Stimulated activated CD4-positive, alpha-beta T cell treated with anti-CD3 and anti-CD28 coated beads, Interleukin-1b, Interleukin-23, amount 100 ng/mL, for 1 hour (primary cell): ENCODE measurements at regions not wholly inside any gene's neighbourhood (a gene's known extent, or its start where the extent isn't known, plus 50 kb on each side); places are given as distances from the start of the nearest gene placed in this dataset.
"Not testable (repeated sequence)": the region's sequence is repeated elsewhere in the genome, so short reads cannot be mapped to it uniquely, and the experiment has no call there.

ENCODE experiments used
- DNase-seq, 2 donors: peaks; one replicate each; pipeline ENCODE4 v3.0.0-alpha.2; 2020; ENCODE audit warnings: low read depth in 2 of 2

DNA sequence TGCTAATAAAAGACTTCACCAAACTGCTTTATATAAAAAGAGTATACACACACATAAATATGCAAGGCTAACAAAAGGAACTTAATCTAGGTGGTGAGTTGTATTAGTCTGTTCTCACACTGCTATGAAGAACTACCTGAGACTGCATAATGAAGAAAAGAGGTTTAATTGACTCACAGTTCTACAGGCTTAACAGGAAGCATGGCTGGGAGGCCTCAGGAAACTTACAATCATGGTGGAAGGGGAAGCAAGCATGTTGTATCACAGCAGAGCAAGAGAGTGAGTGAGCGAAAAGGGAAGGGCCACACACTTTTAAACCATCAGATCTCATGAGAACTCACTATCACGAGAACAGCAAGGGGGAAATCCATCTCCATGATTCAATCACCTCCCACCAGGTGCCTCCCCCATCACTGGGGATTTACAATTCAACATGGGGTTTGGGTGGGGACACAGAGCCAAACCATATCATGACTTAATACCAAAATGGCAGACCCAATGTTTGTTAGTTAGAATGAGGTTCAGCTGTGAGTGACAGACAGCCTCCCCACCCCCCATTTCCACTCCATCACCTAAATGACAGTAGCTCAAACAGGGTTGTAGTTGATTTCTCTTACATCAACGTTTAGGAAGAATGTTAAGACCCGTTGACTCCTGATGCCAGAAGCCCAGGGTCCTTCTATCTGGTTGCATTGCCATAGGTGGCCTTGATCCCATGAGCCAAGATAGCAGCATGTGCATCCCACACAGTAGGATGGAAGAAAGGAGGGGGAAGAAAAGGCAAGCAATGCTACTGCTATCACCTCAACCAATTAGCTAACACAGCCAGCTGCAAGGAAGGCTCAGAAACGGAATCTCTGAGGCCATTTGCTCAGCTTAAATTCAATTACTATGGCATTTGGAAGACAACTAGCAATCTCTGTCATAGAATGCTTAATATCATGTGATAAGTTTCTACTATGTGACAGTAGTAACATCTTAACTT is 77.0 kb downstream of the CCDC71L start:
- no peak for DNase-seq

DNA sequence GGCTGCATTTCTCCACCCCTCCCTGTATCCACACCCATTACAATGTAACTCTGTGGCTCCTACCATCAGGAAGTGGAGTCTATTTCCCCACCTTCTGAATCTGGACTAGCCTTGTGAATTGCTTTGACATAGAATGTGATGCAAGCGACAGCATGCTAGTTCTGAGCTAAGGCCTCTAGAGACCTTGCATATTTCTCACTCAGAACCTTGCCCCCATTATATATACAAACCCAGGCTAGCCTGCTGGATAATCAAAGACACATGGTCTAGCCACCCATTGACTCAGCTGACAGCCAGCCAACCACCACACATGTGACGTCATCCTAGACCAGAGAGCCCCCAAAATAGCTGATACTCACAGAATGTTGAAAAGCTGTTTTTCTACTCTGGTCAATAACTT is 77.9 kb downstream of the CCDC71L start:
- no peak for DNase-seq

DNA sequence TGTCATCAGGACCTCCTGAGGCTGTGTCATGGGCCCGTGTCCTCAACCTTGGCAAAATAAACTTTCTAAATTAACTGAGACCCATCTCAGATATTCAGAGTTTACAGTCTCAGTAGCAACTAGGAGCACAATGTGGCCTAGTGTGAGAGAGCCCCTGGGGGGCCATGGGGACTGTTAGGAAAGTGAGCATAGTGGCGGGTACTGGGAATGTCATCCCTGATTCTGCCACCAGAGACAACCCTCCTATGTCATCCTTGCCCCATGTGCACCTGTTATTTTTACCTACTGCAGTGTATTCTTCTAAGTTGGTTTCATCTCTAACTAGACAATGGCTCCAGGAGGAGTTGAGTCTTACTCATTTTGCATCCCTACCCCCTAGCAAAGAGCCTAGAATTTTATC is 78.6 kb downstream of the CCDC71L start:
- no peak for DNase-seq

DNA sequence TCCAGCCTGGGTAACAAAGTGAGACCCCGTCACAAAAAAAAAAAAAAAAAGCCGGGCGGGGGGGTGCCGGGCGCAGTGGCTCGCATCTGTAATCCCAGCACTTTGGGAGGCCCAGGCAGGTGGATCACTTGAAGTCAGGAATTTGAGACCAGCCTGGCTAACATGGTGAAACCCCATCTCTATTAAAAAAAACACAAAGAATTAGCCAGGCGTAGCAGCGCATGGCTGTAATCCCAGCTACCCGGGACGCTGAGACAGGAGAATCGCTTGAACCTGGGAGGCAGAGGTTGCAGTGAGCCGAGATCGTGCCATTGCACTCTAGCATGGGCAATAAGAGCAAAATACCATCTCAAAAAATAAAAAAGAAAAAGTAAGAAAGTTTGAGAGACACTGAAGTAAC is 81.9 kb downstream of the CCDC71L start:
- DNase-seq = not testable (repeated sequence)

DNA sequence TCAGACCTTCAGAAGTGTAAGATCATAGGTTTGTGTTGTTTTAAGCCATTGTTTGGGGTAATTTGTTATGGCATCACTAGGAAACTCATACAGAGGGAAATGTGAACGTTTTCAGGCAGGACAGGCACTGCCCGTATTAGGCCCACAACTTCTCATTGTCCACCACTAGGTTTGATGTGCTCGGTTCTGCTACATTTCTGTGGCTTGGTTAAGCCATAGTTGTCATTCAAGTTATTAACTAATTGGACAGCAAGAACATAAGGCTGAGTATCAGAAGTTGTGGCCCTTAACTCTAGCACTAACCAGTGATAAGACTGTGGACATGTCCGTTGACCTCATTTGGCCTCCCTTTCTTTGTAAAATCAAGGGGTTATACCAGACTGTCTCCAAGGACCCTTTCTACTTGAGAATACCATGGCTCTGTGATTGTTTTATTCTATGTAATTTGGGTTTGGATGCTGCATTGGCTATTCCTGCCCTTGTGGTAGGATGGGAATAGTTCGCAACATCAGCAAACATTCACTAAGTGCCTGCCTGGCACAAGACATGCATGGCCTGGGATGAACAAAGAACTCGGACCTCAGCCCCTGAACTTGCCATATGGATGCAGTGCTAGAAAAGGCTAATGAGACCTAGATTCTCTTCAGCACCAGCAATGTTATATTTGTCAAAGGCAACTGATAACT is 85.7 kb downstream of the CCDC71L start:
- no peak for DNase-seq

- DNase-seq = no peak
Measured at GRCh38 chr7:106573738-106574137, 87.2 kb downstream of the CCDC71L start.

DNA sequence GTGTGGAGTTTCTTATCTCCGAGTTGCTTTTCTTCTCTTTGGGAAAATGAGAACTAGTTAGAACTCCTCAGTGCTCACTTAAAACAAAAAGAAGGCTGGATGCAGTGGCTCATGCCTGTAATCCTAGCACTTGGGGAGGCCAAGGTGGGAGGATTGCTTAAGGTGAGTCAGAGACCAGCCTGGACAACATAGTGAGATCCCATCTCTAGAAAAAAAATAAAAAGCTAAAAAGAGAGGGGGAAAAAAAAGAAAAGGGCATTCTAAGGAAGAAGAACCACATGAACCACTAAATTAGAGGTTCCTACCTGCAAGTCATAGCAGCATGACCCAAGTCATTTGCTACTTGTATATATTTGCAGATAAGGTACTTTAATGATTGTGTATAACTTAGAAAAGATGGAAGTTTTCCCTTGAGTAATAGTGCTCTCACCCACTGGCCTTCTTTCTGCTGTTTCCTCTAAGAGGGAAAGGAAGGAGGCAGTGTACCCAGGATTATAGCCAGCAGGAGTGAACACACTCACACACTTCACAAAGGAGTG is 87.8 kb downstream of the CCDC71L start:
- DNase-seq = no peak

DNA sequence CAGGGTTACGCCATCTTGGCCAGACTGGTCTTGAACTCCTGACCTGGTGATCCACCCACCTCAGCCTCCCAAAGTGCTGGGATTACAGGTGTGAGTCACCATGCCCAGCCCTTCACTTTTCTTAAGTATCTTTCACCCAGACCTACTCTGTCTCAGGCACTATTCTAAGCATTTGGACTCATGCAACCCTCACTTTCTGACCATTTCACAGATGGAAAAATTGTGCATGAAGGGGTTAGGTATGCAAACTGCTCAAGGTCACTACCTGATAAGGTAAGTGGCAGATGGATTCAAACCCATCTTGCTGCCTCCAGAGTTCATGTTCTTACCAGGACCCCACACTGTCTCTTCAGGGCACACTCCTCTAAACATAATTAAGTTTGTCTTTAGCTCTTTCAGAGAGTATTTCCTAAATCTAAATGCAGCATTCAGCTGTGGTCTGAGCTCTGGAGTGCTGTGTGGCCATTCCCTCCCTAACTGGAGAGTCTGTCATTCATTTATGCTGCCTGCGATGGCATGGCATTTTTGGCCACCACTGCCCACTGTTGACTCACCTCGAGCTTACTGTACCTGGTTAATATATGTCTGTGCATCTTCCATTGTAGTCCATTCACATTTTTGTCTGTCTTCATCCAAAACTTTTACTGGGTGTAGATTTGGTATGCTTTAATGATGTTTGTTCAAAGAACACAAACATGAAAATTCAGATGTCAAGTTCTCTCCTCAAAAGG is 88.4 kb downstream of the CCDC71L start:
- no peak for DNase-seq

- no peak for DNase-seq
Measured at GRCh38 chr7:106571563-106571962, 89.4 kb downstream of the CCDC71L start.

DNA sequence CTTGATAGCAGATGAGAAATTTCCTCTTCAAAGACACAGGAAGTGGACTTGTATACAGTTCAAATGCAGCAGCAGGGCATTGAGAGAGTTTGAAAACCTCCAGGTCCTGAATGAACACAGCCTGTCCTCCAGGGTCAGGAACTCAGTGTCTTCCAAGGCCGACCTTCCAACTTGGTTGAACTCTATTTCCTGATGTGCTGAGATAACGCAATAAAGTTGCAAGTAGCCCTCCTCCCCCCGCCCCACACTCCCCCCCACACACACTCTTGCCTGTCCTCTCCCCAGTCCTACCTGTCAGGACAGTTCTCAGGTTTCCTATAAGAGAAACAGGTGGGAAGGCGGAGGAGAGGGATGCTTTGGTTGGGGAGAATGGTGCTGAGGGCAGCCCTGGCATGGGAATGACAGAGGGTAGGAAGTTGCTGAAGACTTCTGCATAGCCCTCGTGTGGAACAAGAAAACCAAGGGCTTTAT is 90.0 kb downstream of the CCDC71L start:
- DNase-seq = no peak

- DNase-seq = no peak
Measured at GRCh38 chr7:106570146-106570545, 90.8 kb downstream of the CCDC71L start.

- no peak for DNase-seq
Measured at GRCh38 chr7:106569500-106569929, 91.4 kb downstream of the CCDC71L start.

DNA sequence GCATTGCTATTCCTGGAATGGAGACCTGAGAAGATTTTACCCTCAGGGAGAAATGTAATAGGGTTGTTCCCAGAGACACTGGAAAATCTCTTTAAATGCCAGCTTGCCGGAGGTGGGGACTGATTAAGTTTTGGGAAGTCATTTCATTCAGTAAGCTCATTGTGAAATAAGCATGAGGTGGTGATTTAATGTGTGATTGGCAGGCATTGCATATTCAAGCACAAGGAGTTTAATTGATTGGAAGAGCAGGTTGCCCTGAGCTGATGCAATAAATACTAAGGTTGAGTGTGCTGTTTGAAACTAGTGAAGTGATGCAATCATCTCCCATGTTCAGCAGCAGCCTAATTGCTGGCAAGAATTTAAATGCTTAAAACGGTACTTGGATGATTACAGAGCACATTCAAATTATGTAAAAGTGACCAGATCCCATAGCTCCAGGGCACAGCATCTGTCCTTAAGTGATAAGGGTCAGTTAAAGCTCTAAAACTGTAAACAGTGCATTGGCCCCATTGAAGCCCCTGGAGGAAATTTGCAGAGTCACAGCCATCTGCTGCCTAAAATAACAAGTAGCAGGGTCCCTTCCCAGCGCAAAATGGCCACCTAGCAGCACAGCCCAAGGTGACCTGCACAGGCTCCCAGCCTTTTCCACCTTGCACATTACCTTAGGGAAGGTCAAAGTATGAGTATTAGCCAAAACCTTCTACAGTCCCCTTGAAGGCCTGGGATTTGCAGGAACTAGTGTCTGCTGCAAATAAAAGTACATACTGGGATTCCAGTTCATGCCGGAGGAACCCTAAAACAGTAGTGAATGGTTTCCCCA is 92.1 kb downstream of the CCDC71L start:
- no peak for DNase-seq

DNA sequence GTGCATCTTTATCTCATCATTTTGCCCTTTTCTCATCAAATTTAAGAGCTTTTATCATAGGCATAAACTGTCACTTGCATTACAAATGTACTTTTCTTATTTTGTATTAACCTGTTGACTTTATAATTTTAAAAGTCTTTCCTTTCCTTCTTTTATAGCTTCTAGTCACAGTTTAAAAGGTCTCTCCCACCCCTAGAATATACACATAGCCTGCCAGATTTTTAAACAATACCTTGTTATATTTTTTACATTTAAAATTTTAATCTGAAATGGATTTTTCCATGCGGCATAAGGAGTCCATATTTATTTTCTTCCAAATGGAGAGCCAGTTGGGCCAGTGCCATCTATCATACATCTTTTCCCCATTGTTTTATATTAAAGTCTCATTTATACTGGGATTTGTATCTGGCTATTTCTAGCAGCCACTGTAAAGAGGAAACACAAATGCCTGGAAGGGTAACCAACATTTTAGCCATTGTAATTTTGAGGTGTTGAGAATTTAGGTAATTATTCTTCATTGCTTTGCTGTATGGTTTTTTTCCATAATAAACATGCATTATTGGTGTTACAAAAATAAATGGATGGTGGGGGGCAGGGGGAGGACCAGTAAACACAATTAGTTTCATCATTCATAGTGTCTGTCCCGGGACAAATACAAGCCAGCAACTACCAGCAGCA is 92.8 kb downstream of the CCDC71L start:
- no peak for DNase-seq

- DNase-seq = not testable (repeated sequence)
Measured at GRCh38 chr7:106567204-106568001, 93.6 kb downstream of the CCDC71L start.

GRCh38 chr7:106566672-106567071 is 94.3 kb downstream of the CCDC71L start:
- no peak for DNase-seq

- no peak for DNase-seq
Measured at GRCh38 chr7:106566196-106566595, 94.8 kb downstream of the CCDC71L start.

GRCh38 chr7:106565428-106565827 is 95.5 kb downstream of the CCDC71L start:
- no peak for DNase-seq

- no peak for DNase-seq
Measured at GRCh38 chr7:106563466-106564150, 97.3 kb downstream of the CCDC71L start.
